Lower leg skin (tissue), 3 donors: ENCODE measurements at regions not wholly inside any gene's neighbourhood (a gene's known extent, or its start where the extent isn't known, plus 50 kb on each side); places are given as distances from the start of the nearest gene placed in this dataset.

Experiments used
- POLR2A ChIP-seq, 2 donors: fragments of 450-650 bp; IDR thresholded peaks; one replicate each; pipeline ENCODE4 v1.6.1; 2016 to 2017; ENCODE audit warnings: antibody characterized with exemption in 2 of 2, mild to moderate bottlenecking in 1 of 2, moderate library complexity in 1 of 2
- TF ChIP-seq, protein P1 (sequence below), 3 donors: fragments of 450-650 bp; IDR thresholded peaks; one replicate each; pipeline ENCODE4 v1.5.1; 2016; ENCODE audit warnings: antibody characterized with exemption in 3 of 3, mild to moderate bottlenecking in 3 of 3, moderate library complexity in 2 of 3

DNA sequence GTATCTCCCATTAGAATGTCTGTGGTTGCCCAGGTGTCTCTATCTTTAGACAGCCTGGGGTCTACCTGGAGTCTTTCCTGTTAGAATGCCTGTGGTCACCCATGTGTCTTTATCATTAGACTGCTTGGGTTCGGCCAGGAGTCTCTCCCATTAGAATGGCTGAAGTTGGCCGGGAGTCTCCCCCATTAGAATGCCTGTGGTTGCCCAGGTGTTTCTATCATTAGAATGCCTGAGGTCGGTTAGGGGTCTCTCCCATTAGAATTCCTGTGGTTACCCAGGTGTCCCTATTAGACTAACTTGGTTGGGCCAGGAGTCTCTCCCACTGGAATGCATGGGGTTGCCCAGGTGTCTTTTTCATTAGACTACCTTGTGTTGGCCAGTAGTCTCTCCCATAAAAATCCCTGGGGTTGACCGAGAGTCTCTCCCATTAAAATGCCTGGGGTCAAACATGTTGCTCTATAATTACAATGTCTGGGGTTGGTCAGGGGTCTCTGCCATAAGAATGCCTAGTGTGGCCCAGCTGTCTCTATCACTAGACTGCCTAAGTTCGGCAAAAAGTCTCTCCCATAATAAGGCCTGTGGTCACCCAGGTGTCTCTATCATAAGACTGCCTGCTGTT, 1448.7 kb downstream of the UQCRFS1 start:
- TF ChIP-seq, protein P1, sequence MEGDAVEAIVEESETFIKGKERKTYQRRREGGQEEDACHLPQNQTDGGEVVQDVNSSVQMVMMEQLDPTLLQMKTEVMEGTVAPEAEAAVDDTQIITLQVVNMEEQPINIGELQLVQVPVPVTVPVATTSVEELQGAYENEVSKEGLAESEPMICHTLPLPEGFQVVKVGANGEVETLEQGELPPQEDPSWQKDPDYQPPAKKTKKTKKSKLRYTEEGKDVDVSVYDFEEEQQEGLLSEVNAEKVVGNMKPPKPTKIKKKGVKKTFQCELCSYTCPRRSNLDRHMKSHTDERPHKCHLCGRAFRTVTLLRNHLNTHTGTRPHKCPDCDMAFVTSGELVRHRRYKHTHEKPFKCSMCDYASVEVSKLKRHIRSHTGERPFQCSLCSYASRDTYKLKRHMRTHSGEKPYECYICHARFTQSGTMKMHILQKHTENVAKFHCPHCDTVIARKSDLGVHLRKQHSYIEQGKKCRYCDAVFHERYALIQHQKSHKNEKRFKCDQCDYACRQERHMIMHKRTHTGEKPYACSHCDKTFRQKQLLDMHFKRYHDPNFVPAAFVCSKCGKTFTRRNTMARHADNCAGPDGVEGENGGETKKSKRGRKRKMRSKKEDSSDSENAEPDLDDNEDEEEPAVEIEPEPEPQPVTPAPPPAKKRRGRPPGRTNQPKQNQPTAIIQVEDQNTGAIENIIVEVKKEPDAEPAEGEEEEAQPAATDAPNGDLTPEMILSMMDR (IDR thresholded peaks at IDR 0.05) = no peak
- no peak for TF ChIP-seq POLR2A (IDR thresholded peaks at IDR 0.05)
